ENCODE measurements at regions not wholly inside any gene's neighbourhood (a gene's known extent, or its start where the extent isn't known, plus 50 kb on each side); places are given as distances from the start of the nearest gene placed in this dataset.

GRCh38 chr1:221040101-221040500 lies 160.9 kb downstream of the HLX start:
- Mint-ChIP-seq H3K27ac (ENCODE audit: unreplicated experiment) (no peak overlapping the region), H3K4me3 (ENCODE audit: unreplicated experiment) (no peak overlapping the region), H3K9me3 (ENCODE audit: unreplicated experiment) (no peaks in the 10 kb centered on the region), H3K36me3 (ENCODE audit: insufficient read depth, unreplicated experiment) (no peaks in the 10 kb centered on the region), H3K4me1 (ENCODE audit: low read depth, unreplicated experiment) (no peaks in the 10 kb centered on the region), H3K27me3 (ENCODE audit: insufficient read depth, unreplicated experiment) (no peaks in the 10 kb centered on the region)
- DNase-seq, result no peak
- intact Hi-C loops (cut with micrococcal nuclease; ENCODE audit: unreplicated experiment), result loop anchor here (10.0 kb wide), 1 partner anchor 165 kb away; the partner anchor contains the start of gene HLX
- no peaks in the 10 kb centered on the region for H3K4me1 ChIP-seq
- no peaks in the 10 kb centered on the region for H3K27me3 ChIP-seq (replicated peaks; ENCODE audit: control insufficient read depth, insufficient read depth, low read length)
- H3K4me3 ChIP-seq (ENCODE audit: low read depth, low read length), result no peak overlapping the region
- H3K36me3 ChIP-seq (ENCODE audit: control insufficient read depth, insufficient read depth, low read length), result no peaks in the 10 kb centered on the region
- H3K9me3 ChIP-seq, result no peaks in the 10 kb centered on the region
- no TSS peak for BruUV-seq (replicated peaks)
- ChIA-PET CTCF (no interaction called here), POLR2A (no interaction called here)
- TF ChIP-seq, protein P1, sequence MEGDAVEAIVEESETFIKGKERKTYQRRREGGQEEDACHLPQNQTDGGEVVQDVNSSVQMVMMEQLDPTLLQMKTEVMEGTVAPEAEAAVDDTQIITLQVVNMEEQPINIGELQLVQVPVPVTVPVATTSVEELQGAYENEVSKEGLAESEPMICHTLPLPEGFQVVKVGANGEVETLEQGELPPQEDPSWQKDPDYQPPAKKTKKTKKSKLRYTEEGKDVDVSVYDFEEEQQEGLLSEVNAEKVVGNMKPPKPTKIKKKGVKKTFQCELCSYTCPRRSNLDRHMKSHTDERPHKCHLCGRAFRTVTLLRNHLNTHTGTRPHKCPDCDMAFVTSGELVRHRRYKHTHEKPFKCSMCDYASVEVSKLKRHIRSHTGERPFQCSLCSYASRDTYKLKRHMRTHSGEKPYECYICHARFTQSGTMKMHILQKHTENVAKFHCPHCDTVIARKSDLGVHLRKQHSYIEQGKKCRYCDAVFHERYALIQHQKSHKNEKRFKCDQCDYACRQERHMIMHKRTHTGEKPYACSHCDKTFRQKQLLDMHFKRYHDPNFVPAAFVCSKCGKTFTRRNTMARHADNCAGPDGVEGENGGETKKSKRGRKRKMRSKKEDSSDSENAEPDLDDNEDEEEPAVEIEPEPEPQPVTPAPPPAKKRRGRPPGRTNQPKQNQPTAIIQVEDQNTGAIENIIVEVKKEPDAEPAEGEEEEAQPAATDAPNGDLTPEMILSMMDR (IDR thresholded peaks at IDR 0.05; ENCODE audit: insufficient read depth in 1 of 2, low read depth in 1 of 2, low read length in 1 of 2, severe bottlenecking in 1 of 2, unreplicated experiment in 1 of 2), result no peak

- Histone ChIP-seq H3K4me3 (ENCODE audit: low read depth, low read length) (no peak overlapping the region), H3K9me3 (no peaks in the 10 kb centered on the region), H3K27me3 (replicated peaks; ENCODE audit: control insufficient read depth, insufficient read depth, low read length) (no peaks in the 10 kb centered on the region), H3K36me3 (ENCODE audit: control insufficient read depth, insufficient read depth, low read length) (no peaks in the 10 kb centered on the region), H3K4me1 (no peaks in the 10 kb centered on the region)
- Mint-ChIP-seq H3K4me3 (ENCODE audit: unreplicated experiment) (no peak overlapping the region), H3K27me3 (ENCODE audit: insufficient read depth, unreplicated experiment) (no peaks in the 10 kb centered on the region), H3K9me3 (ENCODE audit: unreplicated experiment) (no peaks in the 10 kb centered on the region), H3K27ac (ENCODE audit: unreplicated experiment) (no peak overlapping the region), H3K4me1 (ENCODE audit: low read depth, unreplicated experiment) (no peaks in the 10 kb centered on the region), H3K36me3 (ENCODE audit: insufficient read depth, unreplicated experiment) (no peaks in the 10 kb centered on the region)
- intact Hi-C loops (cut with micrococcal nuclease; ENCODE audit: unreplicated experiment), result loop anchor here (10.0 kb wide), 1 partner anchor 166 kb away; the partner anchor contains the start of gene HLX
- DNase-seq, result no peak
- no TSS peak for BruUV-seq (replicated peaks)
- POLR2A ChIA-PET, result no interaction called here
- TF ChIP-seq, protein P1 (IDR thresholded peaks at IDR 0.05; ENCODE audit: insufficient read depth in 1 of 2, low read depth in 1 of 2, low read length in 1 of 2, severe bottlenecking in 1 of 2, unreplicated experiment in 1 of 2), result no peak
- CTCF ChIA-PET, result interaction anchor here (0.6 kb wide), 1 partner anchor 41 kb away, joined by 3 read pairs; no protein-coding TSS in a partner anchor
Measured at GRCh38 chr1:221040691-221041285, 161.5 kb downstream of the HLX start.

GRCh38 chr1:221044538-221044937 lies 165.3 kb downstream of the HLX start:
- POLR2A ChIA-PET, result no interaction called here
- Mint-ChIP-seq H3K9me3 (ENCODE audit: unreplicated experiment) (peaks cover 1% of the 10 kb centered on the region), H3K27me3 (ENCODE audit: insufficient read depth, unreplicated experiment) (peaks cover 8% of the 10 kb centered on the region), H3K36me3 (ENCODE audit: insufficient read depth, unreplicated experiment) (no peaks in the 10 kb centered on the region), H3K4me3 (ENCODE audit: unreplicated experiment) (no peak overlapping the region), H3K27ac (ENCODE audit: unreplicated experiment) (no peak overlapping the region), H3K4me1 (ENCODE audit: low read depth, unreplicated experiment) (no peaks in the 10 kb centered on the region)
- BruUV-seq (replicated peaks), result no TSS peak
- Histone ChIP-seq H3K4me3 (ENCODE audit: low read depth, low read length) (no peak overlapping the region), H3K4me1 (no peaks in the 10 kb centered on the region), H3K27me3 (replicated peaks; ENCODE audit: control insufficient read depth, insufficient read depth, low read length) (no peaks in the 10 kb centered on the region), H3K36me3 (ENCODE audit: control insufficient read depth, insufficient read depth, low read length) (no peaks in the 10 kb centered on the region), H3K9me3 (no peaks in the 10 kb centered on the region)
- CTCF ChIA-PET, result no interaction called here
- intact Hi-C loops (cut with micrococcal nuclease; ENCODE audit: unreplicated experiment), result loop anchor here (10.0 kb wide), 1 partner anchor 170 kb away; the partner anchor contains the start of gene HLX
- DNase-seq, result no peak
- TF ChIP-seq, protein P1 (IDR thresholded peaks at IDR 0.05; ENCODE audit: insufficient read depth in 1 of 2, low read depth in 1 of 2, low read length in 1 of 2, severe bottlenecking in 1 of 2, unreplicated experiment in 1 of 2), result no peak

All from Caco-2 (cell line).